HG03066 (cell line): ENCODE measurements at regions not wholly inside any gene's neighbourhood (a gene's known extent, or its start where the extent isn't known, plus 50 kb on each side); places are given as distances from the start of the nearest gene placed in this dataset.

ENCODE experiments used
- ATAC-seq: cut with Tn5 transposase; IDR thresholded peaks from one replicate; pipeline ENCODE4 v1.9.1; 2021; ENCODE audit warnings: low read depth; ENCODE audit not compliant: unreplicated experiment

DNA sequence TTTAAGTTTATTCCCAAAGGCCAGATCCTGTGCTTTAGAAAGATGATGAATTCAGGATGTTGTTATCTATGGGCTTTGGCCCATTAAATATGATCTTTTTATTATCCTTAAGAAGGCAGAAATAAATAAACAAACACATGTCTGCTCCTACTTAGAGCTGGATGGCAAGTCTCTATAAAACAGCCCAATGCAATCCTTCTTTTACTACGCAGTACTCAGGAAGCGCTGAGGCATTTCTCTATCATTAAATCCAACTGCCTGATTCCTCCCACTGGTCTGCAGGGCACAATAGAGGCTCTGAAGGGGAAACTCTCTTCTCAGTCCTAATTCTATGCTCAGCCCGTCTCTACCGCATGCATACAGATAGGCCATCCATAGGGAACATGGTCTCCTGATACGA lies 144.5 kb upstream of the TMEM72 start:
- ATAC-seq: no peak

DNA sequence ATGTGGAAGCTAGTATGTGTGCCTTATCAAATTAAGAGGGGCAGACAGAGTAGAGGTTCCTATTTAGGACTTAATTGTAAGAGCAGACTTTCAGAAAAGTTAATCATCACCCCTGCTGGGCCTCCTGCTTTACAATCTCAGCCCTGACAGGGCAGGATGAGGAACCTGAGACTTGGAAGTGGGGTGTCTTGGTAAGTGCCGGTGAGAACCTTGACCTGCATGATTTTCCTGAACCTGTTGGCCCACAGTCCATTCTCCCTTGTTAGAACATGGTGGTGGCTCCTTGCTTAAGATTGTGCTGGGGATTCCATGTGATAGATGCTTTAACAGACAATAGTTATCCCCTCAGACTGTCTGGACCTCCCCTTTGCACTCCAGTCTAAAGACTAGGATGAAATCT lies 141.7 kb upstream of the TMEM72 start:
- no peak for ATAC-seq

DNA sequence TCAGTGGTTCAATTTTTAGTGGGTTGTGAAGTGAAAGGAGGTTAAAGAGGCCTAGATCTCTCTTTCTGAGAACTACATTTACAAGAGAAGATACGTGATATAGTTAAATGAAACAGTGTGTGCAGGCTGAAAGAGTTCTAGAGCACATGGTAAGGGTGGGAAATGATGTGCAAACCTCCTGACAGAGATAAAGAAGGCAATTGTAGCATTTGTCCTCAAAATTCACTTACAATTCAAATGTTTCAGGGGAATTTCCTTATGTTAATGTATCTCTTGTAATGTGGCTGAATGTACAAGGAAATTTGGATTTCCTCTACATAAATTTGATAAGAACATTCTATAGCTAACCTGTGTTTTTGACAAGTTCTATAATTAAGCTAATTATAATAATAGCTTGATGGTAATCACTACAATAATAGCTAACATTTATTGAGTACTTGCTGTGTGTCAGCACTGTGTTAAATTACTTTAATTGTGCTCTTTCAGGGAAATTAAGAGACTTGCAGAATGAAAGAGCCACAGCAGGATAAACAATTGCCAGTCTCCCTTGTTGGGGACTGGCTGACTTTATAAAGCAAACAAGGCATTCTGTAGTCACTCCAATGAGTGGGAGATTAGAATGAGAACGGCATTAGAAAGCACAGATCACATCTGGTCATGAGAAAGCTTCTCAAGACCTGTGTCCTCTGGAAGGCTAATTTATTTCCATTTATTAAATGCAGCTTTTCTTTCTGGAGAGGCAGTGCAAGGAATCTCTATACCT lies 139.7 kb upstream of the TMEM72 start:
- no peak for ATAC-seq

DNA sequence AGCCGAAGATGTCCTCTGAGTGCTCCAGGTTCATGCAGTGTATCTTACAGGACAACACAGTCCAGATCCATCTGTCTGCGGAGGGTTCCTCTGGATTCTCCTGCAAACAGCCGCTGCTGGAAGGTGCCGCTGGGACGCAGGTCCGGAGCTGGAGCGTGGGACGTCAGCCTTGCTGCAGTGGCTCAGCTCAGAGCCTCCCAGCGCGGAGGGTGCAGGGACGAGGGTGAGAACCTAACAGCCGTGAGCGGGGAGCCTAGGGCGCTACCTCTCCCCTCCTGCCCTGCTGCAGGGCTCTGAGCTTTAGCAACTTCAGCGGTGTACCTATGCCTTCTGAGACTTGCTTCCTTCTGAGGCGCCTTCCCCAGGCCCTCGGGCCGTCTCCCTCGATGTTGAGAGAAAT lies 137.6 kb upstream of the TMEM72 start:
- ATAC-seq: no peak

DNA sequence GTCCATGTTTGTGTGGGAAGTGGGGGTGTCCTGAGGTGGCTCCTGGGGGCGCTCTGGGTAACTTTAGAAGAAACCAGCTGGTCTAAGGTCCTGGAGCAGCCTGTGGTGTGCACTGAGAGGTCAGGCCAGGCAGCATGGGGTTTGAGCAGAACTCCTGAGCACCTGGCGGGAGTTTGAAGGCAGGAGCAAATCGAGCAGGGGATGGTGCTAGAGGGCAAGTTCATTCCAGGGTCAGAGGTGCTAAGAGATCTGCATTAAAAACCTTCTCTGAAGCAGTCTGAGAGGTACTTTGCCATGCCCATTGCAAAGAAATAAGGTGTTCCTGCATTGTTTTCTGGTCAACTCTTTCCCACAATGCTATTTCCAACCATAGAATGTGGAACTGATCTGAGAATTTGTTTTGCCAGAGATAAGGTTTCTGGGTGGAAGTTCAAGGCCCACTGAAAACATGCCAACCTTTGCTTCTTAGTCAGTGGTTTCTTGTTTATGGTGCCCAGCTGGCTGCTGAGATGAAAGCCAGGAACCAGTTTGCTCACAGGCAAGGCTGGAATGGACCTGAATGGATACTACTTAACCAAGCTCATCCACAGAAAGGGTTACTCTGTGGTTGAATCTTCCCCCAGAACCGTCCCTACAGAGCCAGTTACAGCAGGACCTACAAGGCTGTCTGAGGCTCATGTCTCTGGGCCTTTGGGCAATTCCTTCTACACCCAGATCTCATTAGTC lies 136.3 kb upstream of the TMEM72 start:
- ATAC-seq: no peak

DNA sequence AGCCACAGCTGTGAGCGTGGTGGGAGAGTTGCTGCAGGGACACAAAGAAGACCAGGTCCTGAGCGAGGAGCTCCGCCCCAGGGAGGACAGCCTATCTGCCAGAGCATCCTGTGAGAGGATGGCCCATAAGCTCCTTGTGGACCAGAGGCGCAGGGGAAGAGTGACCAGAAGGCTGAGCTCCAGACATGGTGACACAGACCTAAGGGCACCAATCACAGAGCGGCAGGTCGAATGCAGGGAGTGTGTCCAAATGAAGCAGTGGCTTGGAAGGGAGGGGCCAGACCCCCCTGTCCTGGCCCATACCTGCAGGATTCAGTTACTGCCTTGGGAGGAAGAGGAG lies 135.8 kb upstream of the TMEM72 start:
- ATAC-seq: no peak

DNA sequence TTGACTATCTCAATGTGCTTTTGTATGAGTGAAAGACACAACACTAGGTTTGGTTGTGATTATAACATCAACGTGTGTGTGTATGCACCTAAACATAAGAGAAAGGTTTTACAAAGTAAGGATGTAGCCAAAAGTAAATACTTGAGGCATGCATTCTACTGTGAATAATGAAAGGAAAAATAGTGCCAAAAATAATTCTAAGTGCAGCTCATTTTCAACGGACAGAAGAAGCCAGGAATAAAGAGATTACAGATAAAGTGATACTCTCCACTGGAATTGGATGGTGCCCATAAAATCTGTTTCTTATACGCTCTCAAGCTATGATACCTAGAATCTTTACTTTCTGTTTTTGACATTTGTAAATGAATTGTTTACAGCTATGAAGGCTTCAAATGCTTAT lies 135.0 kb upstream of the TMEM72 start:
- no peak for ATAC-seq

DNA sequence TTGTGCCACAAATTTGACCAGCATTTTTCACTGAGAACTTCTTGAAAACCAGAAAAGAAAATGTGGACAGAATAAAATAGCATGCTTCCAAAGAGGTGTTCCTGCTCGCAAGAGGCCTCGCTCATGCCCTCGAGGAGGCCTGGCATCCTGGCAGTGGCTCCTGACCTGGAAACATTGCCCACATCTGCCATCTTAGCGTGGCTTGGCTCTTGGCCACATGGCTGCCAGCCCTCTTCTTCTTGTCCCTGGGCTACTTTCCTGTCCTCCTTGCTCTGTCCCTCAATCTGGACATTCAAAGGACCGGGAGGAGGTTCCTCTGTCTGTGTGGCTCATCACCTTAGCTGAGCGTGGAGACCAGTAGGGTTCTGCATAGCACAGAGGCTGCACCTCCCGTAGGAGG lies 131.6 kb upstream of the TMEM72 start:
- ATAC-seq: no peak

DNA sequence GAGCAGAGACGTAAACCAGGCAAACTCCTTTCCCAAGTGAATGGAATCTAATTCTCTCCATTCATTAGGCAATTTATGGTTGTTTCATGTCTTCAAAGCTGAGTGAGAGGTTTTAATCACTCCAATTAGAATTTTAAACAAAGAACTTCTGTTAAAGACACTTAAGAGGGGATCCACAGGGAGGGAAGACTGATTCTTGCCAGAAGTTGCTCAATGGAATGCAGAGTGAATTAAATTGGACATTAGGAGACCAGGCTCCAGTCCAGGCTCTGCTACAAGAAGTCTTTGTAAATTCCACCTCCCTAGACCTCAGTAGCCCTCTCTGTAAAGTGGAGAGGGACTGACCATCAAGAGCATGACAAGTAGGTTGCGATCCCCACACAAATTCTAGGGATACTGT lies 130.7 kb upstream of the TMEM72 start:
- ATAC-seq: no peak

DNA sequence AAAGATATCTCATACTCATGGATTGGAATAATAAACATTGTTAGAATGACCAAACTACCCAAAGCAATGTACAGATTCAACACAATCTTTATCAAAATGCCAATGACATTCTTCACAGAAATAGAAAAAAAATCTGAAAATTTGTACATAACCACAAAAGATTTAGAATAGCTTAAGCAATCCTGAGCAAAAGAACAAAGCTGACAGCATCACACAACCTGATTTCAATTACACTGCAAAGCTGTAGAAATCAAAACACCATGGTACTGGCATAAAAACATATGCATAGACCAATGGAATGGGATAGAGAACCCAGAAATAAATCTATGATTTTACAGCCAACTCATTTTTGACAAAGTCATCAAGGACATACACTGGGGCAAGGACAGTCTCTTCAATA lies 130.0 kb upstream of the TMEM72 start:
- no peak for ATAC-seq

DNA sequence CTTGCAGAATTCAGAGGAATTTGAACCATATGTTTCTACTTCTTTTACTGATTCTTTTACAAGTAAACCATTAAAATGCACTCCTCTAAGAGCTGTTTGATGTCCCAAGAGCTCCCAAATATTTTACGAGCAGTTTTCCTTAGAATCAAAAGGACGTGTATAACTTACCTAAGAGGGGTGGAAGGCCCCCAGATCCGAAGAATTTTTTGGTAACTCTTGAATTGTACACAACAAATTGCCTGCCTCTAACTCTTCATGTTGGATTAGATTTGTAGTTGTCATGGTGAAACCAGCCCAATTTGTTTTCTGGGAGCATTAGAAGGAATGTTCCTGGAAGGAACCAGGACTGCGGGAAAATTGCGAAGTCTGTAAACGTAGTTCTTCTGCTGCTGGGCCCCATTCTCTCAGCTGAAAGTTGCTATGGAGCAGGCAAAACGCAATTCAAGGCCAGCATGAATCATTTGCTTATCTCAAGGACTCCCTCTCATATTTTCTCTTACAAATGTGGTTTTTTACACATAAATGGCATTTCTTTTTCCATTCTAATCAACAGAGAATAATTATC lies 124.8 kb upstream of the TMEM72 start:
- no peak for ATAC-seq

DNA sequence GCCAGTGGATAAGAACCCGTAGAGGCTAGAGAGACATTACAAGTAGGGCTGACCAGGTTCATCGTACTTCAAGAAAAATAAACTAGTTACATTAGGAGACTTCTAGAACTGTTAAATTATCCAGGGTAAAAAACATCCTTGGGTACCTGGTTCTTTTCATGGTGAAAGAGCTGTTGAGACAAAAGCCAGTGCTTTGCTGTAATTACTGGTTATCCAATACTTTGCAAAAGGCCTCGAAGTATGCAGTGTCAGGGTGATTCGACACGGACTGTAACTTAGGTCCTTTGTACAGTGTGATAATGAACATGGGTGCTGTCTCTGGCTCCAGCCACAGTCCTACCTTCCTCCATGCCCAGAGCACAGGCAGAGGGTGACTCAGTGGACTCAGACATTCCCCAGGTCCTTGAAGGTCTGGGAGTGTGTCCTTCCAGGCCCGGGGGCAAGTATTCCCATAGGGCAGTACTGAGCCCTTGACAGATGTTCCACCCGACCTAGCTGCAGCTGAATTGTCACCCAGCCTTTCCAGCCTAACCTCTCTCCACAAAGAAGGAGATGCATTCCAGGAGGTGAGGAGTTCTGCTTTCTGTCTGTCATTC lies 123.6 kb upstream of the TMEM72 start:
- ATAC-seq: no peak

DNA sequence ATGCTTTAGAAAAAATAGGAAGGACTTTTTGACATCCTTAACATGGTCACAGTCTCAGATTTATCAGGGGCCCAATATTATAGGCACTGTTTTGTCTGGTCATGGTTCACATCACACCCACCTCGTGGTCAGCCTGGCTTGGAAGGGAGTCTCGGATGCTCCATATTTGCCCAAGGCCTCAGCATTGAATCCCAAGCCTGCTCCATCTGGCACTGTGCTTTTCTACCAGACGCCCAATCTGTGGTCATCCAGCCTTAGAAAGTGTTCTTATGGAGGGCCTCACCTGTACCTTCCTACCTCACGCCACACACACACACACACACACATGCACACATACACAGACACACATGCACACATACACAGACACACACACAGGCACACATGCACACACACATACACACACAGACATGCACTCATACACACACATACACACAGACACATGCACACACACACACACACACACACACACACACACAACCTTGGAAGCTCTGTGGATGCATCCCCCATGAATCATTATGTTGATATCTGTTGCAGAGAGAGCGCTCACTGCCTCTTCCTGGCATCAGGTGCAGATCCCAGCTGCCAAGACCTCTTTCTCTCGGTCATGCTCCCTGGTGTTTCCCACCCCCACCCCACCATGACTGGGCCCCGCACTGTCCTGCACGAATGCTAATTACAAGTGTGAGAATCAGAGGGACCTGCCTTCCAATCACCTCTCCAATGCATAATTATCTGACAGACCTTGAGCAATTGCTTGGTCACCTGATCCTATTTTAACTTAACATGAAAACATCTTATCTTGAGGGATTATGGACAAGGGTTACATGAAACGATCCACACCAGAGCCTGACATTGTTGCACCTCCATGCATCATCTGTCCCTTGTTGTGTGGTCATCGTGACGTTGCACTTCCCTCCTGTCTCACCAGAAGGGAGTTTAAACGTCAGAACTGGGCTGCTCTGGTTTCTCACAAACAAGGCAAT lies 122.7 kb upstream of the TMEM72 start:
- no peak for ATAC-seq

DNA sequence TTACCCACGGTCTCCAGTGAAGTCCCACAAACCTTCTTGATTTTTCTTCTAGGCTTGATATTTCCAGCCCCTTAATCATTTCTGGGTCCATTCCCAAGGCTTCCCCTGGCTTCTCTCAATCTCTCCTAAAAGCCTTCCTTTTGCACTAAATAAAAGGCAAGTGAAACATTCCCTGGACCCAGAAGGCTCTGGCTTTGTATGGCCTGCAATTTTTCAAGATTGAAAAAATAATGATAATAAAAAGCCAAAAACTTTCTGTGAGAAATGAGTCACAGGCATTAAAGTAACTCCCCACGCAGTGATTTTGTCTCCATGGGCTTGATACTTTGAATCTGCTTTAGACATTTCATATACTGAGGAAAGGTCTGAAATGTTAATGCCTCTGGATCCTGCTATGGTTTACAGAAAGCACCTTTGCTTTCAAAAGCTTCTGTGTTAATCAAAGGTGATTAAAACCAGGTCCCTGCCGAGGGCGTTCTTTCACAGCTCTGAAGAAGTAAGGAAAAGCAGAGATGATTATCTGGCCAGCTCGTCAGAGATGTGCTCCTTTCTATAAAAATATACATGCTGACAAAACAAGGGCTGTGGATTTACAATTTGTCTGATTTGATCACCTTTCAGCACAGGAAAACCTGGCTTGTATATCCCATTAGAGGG lies 118.9 kb upstream of the TMEM72 start:
- no peak for ATAC-seq

DNA sequence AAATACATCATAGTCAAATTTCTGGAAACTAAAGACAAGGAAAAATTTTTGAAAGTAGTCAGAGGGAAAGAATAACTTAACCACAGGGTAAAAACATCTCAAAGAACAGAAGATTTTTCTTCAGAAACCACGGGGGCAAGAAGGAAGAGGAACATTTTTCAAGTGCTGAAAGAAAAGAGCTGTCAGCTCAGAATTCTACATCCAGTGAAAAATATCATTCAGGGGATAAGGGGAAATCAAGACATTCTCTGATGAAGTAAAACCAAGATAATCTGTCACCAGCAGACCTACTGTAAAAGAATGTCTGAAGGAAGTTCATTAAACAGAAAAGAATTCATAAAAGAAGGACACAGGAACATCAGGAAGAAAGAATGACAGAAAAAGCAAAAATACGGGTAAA lies 111.2 kb upstream of the TMEM72 start:
- no peak for ATAC-seq

DNA sequence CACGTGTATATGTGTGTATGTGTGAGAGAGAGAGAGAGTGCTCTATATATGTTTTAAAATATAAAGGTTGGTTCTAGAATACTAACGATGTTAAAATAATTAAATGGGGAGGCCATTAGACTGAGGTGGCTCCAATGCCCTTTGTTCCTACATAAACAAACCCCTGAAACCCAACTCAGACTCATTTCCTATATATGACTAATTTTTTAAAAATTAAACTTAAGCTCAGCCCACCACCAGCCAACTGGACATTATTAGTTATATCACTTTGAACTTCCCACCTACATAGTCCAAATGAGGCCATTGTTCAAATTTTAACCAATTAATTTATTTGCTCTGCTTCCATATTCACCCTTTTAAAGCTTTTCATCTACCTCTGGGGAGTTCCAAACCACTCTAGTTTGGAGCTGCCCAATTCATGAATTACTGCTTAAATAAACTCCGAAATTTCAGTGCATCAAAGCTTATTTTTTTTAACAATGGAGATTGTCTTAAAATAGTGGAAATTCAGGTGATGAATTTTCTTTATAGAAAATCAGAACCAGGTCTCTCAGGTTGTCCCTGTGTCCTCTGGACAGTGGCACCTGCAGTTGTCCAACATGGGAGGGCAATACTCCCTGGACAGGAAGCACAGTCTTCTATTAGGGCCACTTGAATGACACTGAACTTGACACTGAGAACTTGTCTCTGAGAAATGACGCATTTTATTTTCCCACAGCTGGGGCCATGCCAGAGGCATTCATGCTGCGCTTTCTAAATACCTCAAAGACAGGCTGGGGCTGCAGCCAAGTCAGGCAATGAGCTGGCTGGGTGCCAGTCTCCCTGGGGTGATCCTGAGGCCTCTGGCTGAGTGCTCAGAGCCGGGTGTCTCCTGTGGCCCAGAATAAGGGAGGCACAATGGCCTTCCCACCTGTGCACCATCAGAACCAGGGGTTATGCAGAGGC lies 109.5 kb upstream of the TMEM72 start:
- no peak for ATAC-seq

DNA sequence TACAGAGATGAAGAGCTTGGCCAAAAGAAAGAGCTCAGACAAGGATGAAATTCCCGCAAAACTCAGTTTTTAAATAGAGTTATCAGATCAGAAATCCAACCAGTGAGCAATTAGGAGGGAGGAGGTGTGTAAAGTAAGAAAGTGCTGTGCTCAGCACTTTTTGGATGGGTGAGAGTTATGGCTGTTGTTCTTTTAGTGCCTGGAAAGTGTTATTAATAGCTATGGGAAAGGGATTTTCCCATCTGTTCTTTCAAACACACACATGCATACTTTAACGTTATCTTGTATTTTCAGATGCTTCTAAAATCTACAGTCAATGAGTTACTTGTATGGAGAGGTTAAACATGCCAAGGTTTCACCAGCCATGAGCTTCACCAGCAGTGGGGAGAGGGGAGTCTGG lies 107.3 kb upstream of the TMEM72 start:
- no peak for ATAC-seq

DNA sequence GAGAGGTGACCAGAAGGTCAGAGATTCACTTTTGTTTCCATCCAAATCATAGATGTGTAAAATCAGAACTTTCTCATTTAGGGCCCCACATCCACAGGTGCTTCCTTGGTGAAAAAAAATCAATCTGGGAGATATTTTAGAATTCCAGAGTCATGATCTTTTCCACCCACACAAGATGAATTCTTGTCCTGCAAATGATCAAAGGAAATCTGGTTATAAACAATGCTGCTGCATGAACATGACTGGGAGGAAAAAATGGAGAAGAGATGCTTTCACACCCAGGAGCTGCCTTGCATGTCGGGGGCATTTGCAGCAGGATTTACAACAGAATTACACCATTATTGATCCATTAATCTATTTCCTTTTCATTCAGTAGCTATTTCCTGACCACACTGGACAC lies 106.5 kb upstream of the TMEM72 start:
- no peak for ATAC-seq
